GM12878 (cell line): ENCODE measurements at regions not wholly inside any gene's neighbourhood (a gene's known extent, or its start where the extent isn't known, plus 50 kb on each side); places are given as distances from the start of the nearest gene placed in this dataset.

Experiments used
- ATAC-seq: fragments of 200-7000 bp; cut with Tn5 transposase; 3 replicates; pipeline ENCODE4 v1.9.1; 2020; ENCODE audit warnings: mild to moderate bottlenecking, moderate library complexity
- BruUV-seq: library from RNA; stranded (reverse); fragments of 400-500 nt; replicated peaks from 2 replicates; lab custom pipeline; 2021; lab: Mats Ljungman, UMichigan
- CTCF ChIA-PET: fragments of 300-600 bp; sonication (Branson Sonifier 250); formaldehyde crosslinking; extraction: SDS; loops from one replicate; lab custom pipeline; 2021; ENCODE audit warnings: inconsistent platforms; lab: Yijun Ruan, JAX
- POLR2A ChIA-PET: fragments of 350-600 bp; formaldehyde crosslinking; extraction: SDS; loops from one replicate; lab custom pipeline; 2021; ENCODE audit warnings: inconsistent platforms; lab: Charles Lee
- RAD21 ChIA-PET: fragments of 300-600 bp; sonication (Branson Sonifier 250); formaldehyde crosslinking; loops from one replicate; lab custom pipeline; 2023; ENCODE audit warnings: antibody characterized with exemption; ENCODE audit not compliant: unreplicated experiment; lab: Charles Lee
- SMC1A ChIA-PET: fragments of 300-600 bp; sonication (Branson Sonifier 250); formaldehyde crosslinking; loops from one replicate; lab custom pipeline; 2023; ENCODE audit not compliant: unreplicated experiment, uncharacterized antibody; lab: Charles Lee
- DNase-seq: peaks from one replicate; pipeline ENCODE4 v3.0.0-alpha.2; 2011; ENCODE audit warnings: low read depth, low spot score
- FAIRE-seq: peaks from 3 replicates; lab custom pipeline; 2011; peaks lifted over from hg19 to GRCh38; lab: Jason Lieb, UNC
- H2AFZ ChIP-seq: 2 replicates; pipeline ENCODE4 v1.6.0; 2011; ENCODE audit warnings: low read depth, low read length, control low read depth; ENCODE audit not compliant: control insufficient read depth
- H3K27ac ChIP-seq: 2 replicates; pipeline ENCODE4 v1.5.1; 2011; ENCODE audit warnings: control low read depth; ENCODE audit not compliant: control insufficient read depth, insufficient read depth
- H3K27me3 ChIP-seq, 2 experiments: replicated peaks in 1 of 2; 2 replicates each; pipeline versions ENCODE4 v1.6.0 to v1.6.1; 2011; ENCODE audit warnings: low read length in 1 of 2; ENCODE audit not compliant: control insufficient read depth in 2 of 2, insufficient read depth in 2 of 2
- H3K36me3 ChIP-seq, 2 experiments: 2 replicates each; pipeline ENCODE4 v1.5.1; 2011; ENCODE audit warnings: low read length in 1 of 2; ENCODE audit not compliant: control insufficient read depth in 2 of 2, insufficient read depth in 2 of 2
- H3K4me1 ChIP-seq: 2 replicates; pipeline ENCODE4 v1.6.1; 2011; ENCODE audit warnings: mild to moderate bottlenecking, low read length, moderate library complexity, mixed read lengths; ENCODE audit not compliant: control insufficient read depth, insufficient read depth
- H3K4me2 ChIP-seq: 2 replicates; pipeline ENCODE4 v1.6.0; 2011; ENCODE audit warnings: control low read depth; ENCODE audit not compliant: control insufficient read depth, insufficient read depth
- H3K4me3 ChIP-seq: fragments of 200-600 bp; sonication (generic); 2 replicates; pipeline ENCODE4 v1.5.1; 2016
- H3K79me2 ChIP-seq: 2 replicates; pipeline ENCODE4 v1.6.0; 2011; ENCODE audit warnings: low read length; ENCODE audit not compliant: control insufficient read depth, insufficient read depth
- H3K9ac ChIP-seq: 2 replicates; pipeline ENCODE4 v1.8.0; 2011; ENCODE audit warnings: low read length, control low read depth, mixed read lengths; ENCODE audit not compliant: control insufficient read depth, insufficient read depth
- H3K9me3 ChIP-seq: replicated peaks from 3 replicates; pipeline ENCODE4 v1.5.1; 2011; ENCODE audit warnings: mild to moderate bottlenecking, low read length; ENCODE audit not compliant: control insufficient read depth, insufficient read depth
- H4K20me1 ChIP-seq: 2 replicates; pipeline ENCODE4 v1.6.0; 2011; ENCODE audit not compliant: control insufficient read depth, insufficient read depth
- BRCA1 ChIP-seq: IDR thresholded peaks from 2 replicates; pipeline ENCODE4 v1.6.1; 2011; ENCODE audit warnings: low read depth, low read length, improper control_type of control experiment
- CREM ChIP-seq: IDR thresholded peaks from 2 replicates; pipeline ENCODE4 v1.6.1; 2014; ENCODE audit warnings: antibody characterized with exemption, low read depth
- EED ChIP-seq: sonication (generic); IDR thresholded peaks from 2 replicates; pipeline ENCODE4 v1.6.1; 2016; ENCODE audit warnings: antibody characterized with exemption, low read depth
- EP300 ChIP-seq, 2 experiments: fragments of 150-350 bp in 1 of 2; IDR thresholded peaks; 2 replicates each; pipeline ENCODE4 v1.6.1; 2011 to 2012; ENCODE audit warnings: low read depth in 2 of 2, low read length in 2 of 2, borderline replicate concordance in 1 of 2, improper control_type of control experiment in 1 of 2, inconsistent platforms in 1 of 2; ENCODE audit not compliant: control insufficient read depth in 1 of 2
- GABPA ChIP-seq: IDR thresholded peaks from 2 replicates; pipeline ENCODE4 v1.6.1; 2014; ENCODE audit warnings: antibody characterized with exemption, low read depth, mild to moderate bottlenecking, inconsistent platforms
- GATAD2B ChIP-seq: fragments of 450-650 bp; conservative IDR thresholded peaks from 2 replicates; pipeline ENCODE4 v1.6.1; 2017; ENCODE audit warnings: low read depth, mild to moderate bottlenecking, moderate library complexity
- JUNB ChIP-seq: IDR thresholded peaks from 2 replicates; pipeline ENCODE4 v1.6.1; 2016; ENCODE audit warnings: antibody characterized with exemption, mild to moderate bottlenecking
- JUND ChIP-seq: IDR thresholded peaks from 2 replicates; pipeline ENCODE4 v1.6.1; 2012; ENCODE audit warnings: low read depth, mild to moderate bottlenecking, low read length, improper control_type of control experiment, moderate library complexity
- MAX ChIP-seq: IDR thresholded peaks from 2 replicates; pipeline ENCODE4 v1.6.1; 2012; ENCODE audit warnings: low read depth, low read length, improper control_type of control experiment
- MYB ChIP-seq: fragments of 150-350 bp; IDR thresholded peaks from 2 replicates; pipeline ENCODE4 v1.6.1; 2014; ENCODE audit warnings: mild to moderate bottlenecking, low read depth, low read length, borderline replicate concordance
- PAX8 ChIP-seq: fragments of 450-650 bp; IDR thresholded peaks from 2 replicates; pipeline ENCODE4 v1.6.1; 2017; ENCODE audit warnings: mild to moderate bottlenecking, moderate library complexity
- PML ChIP-seq: IDR thresholded peaks from 2 replicates; pipeline ENCODE4 v1.6.1; 2012; ENCODE audit warnings: low read length, inconsistent platforms
- POLR2A ChIP-seq: IDR thresholded peaks from 2 replicates; pipeline ENCODE4 v1.6.1; 2011; ENCODE audit warnings: low read depth, mild to moderate bottlenecking, low read length
- RFX5 ChIP-seq: IDR thresholded peaks from 2 replicates; pipeline ENCODE4 v1.6.1; 2011; ENCODE audit warnings: low read depth, low read length, improper control_type of control experiment
- SMAD5 ChIP-seq: IDR thresholded peaks from 2 replicates; pipeline ENCODE4 v1.6.1; 2016; ENCODE audit warnings: antibody characterized with exemption, low read depth
- ZNF24 ChIP-seq: fragments of 450-650 bp; IDR thresholded peaks from 2 replicates; pipeline ENCODE4 v1.6.1; 2017; ENCODE audit warnings: antibody characterized with exemption, mild to moderate bottlenecking
- WGBS: methylation state at CpG from one replicate; pipeline ENCODE4 v1.1.6; 2016; ENCODE audit warnings: low lambda C conversion rate; ENCODE audit not compliant: insufficient replicate concordance, insufficient coverage; ENCODE audit errors: missing lambda C conversion rate; 5-methylcytosine and 5-hydroxymethylcytosine counted together
- in situ Hi-C: fragments of 300-500 bp; cut with MboI; formaldehyde crosslinking; loops from 9 replicates; pipeline ENCODE4 v1.14.3; 2018; ENCODE audit warnings: mixed read lengths
- intact Hi-C: fragments of 100-400 bp; cut with micrococcal nuclease; formaldehyde crosslinking; loops from one replicate; pipeline ENCODE4 v1.14.2; 2022; ENCODE audit not compliant: unreplicated experiment

- intact Hi-C loops (no loop called here), in situ Hi-C loops (no loop called here)
- CTCF ChIA-PET, result no interaction called here
- Histone ChIP-seq H3K9me3 (no peaks in the 10 kb centered on the region), H3K4me2 (no peak overlapping the region), H2AFZ (no peak overlapping the region), H3K4me3 (no peak overlapping the region), H3K27ac (no peak overlapping the region), H3K4me1 (no peaks in the 10 kb centered on the region), H4K20me1 (no peaks in the 10 kb centered on the region), H3K79me2 (no peaks in the 10 kb centered on the region), H3K9ac (no peak overlapping the region), H3K36me3 (no peaks in the 10 kb centered on the region), H3K27me3 (no peaks in the 10 kb centered on the region)
- POLR2A ChIA-PET, result no interaction called here
- no TSS peak for BruUV-seq
- RAD21 ChIA-PET, result no interaction called here
- no peak for DNase-seq
- SMC1A ChIA-PET, result no interaction called here
- no peak for TF ChIP-seq GATAD2B
- no peak for TF ChIP-seq POLR2A
- no peak for TF ChIP-seq MYB
- no peak for TF ChIP-seq PML
- no peak for TF ChIP-seq MAX
- no peak for TF ChIP-seq RFX5
- TF ChIP-seq EP300 (IDR thresholded peaks at IDR 0.05; ENCODE audit: borderline replicate concordance in 1 of 2, control insufficient read depth in 1 of 2, low read depth in 2 of 2, low read length in 2 of 2), result no peak
- no peak for TF ChIP-seq PAX8
- TF ChIP-seq JUND, result no peak
- TF ChIP-seq BRCA1, result no peak
- no peak for TF ChIP-seq ZNF24
- no peak for TF ChIP-seq EED
- TF ChIP-seq SMAD5, result no peak
- no peak for TF ChIP-seq JUNB
- no peak for TF ChIP-seq CREM
- TF ChIP-seq GABPA, result no peak
- WGBS, result 35% methylated on average over 9 of the region's 9 CpGs
- FAIRE-seq, result no peak
- ATAC-seq, result no peak
These were observed 144.2 kb downstream of the RRAGC start for GRCh38 chr1:38715415-38715814.
